Liver (tissue), 8 donors: ENCODE measurements at regions not wholly inside any gene's neighbourhood (a gene's known extent, or its start where the extent isn't known, plus 50 kb on each side); places are given as distances from the start of the nearest gene placed in this dataset.

Experiments used
- DNase-seq: peaks from one replicate; pipeline ENCODE4 v3.0.0-alpha.2; 2017; ENCODE audit warnings: low spot score
- H3K27ac ChIP-seq, 2 donors: one replicate each; pipeline ENCODE4 v1.7.0; 2013; ENCODE audit warnings: inconsistent platforms in 2 of 2, low read length in 2 of 2, control low read depth in 1 of 2, low read depth in 1 of 2, mild to moderate bottlenecking in 1 of 2
- H3K27me3 ChIP-seq, 4 donors: one replicate each; pipeline versions ENCODE4 v1.6.1 to v1.7.0; 2013; ENCODE audit warnings: low read length in 3 of 4, inconsistent platforms in 1 of 4, mild to moderate bottlenecking in 1 of 4, moderate library complexity in 1 of 4; ENCODE audit not compliant: control insufficient read depth in 4 of 4, insufficient read depth in 4 of 4
- H3K36me3 ChIP-seq, 4 donors: one replicate each; pipeline versions ENCODE4 v1.6.1 to v1.7.0; 2013; ENCODE audit warnings: low read length in 3 of 4, mild to moderate bottlenecking in 3 of 4, low read depth in 1 of 4, moderate library complexity in 1 of 4; ENCODE audit not compliant: control insufficient read depth in 4 of 4, insufficient read depth in 3 of 4
- H3K4me1 ChIP-seq, 4 donors: one replicate each; pipeline versions ENCODE4 v1.6.1 to v1.7.0; 2013; ENCODE audit warnings: low read length in 3 of 4, mild to moderate bottlenecking in 3 of 4, moderate library complexity in 1 of 4; ENCODE audit not compliant: control insufficient read depth in 4 of 4, insufficient read depth in 4 of 4
- H3K4me3 ChIP-seq, 3 donors: one replicate each; pipeline versions ENCODE4 v1.6.1 to v1.7.0; 2013; ENCODE audit warnings: low read length in 3 of 3, control low read depth in 1 of 3, low read depth in 1 of 3, mild to moderate bottlenecking in 1 of 3
- H3K9ac ChIP-seq, 2 donors: one replicate each; pipeline ENCODE4 v1.7.0; 2013; ENCODE audit warnings: low read length in 2 of 2, mild to moderate bottlenecking in 2 of 2, moderate library complexity in 2 of 2, control low read depth in 1 of 2, low read depth in 1 of 2
- H3K9me3 ChIP-seq, 4 donors: one replicate each; pipeline versions ENCODE4 v1.6.1 to v1.7.0; 2013; ENCODE audit warnings: low read length in 3 of 4; ENCODE audit not compliant: control insufficient read depth in 4 of 4
- EGR1 ChIP-seq, 2 donors: IDR thresholded peaks; 2 replicates each; pipeline ENCODE4 v1.6.1; 2016 to 2018; ENCODE audit warnings: antibody characterized with exemption in 2 of 2, low read depth in 2 of 2
- FOXA1 ChIP-seq: IDR thresholded peaks from 2 replicates; pipeline ENCODE4 v1.6.1; 2016; ENCODE audit warnings: antibody characterized with exemption
- FOXA2 ChIP-seq: IDR thresholded peaks from 2 replicates; pipeline ENCODE4 v1.6.1; 2016; ENCODE audit warnings: antibody characterized with exemption
- GABPA ChIP-seq, 2 donors: IDR thresholded peaks in 1 of 2; conservative IDR thresholded peaks in 1 of 2; 2 replicates each; pipeline ENCODE4 v1.6.1; 2016; ENCODE audit warnings: antibody characterized with exemption in 2 of 2, mild to moderate bottlenecking in 1 of 2, moderate library complexity in 1 of 2
- HNF4A ChIP-seq, 2 donors: conservative IDR thresholded peaks; 2 replicates each; pipeline ENCODE4 v1.6.1; 2016; ENCODE audit warnings: antibody characterized with exemption in 2 of 2, mild to moderate bottlenecking in 2 of 2
- HNF4G ChIP-seq: IDR thresholded peaks from 2 replicates; pipeline ENCODE4 v1.6.1; 2016; ENCODE audit warnings: antibody characterized with exemption
- JUND ChIP-seq, 2 donors: IDR thresholded peaks; 2 replicates each; pipeline ENCODE4 v1.6.1; 2016; ENCODE audit warnings: antibody characterized with exemption in 2 of 2
- NR2F2 ChIP-seq: IDR thresholded peaks from 2 replicates; pipeline ENCODE4 v1.6.1; 2016; ENCODE audit warnings: antibody characterized with exemption
- RAD21 ChIP-seq, 2 donors: IDR thresholded peaks; 2 replicates each; pipeline ENCODE4 v1.6.1; 2016; ENCODE audit warnings: antibody characterized with exemption in 2 of 2, mild to moderate bottlenecking in 2 of 2
- RXRA ChIP-seq, 2 donors: IDR thresholded peaks; 2 replicates each; pipeline ENCODE4 v1.6.1; 2017 to 2018; ENCODE audit warnings: antibody characterized with exemption in 2 of 2, mild to moderate bottlenecking in 1 of 2
- SP1 ChIP-seq: IDR thresholded peaks from 2 replicates; pipeline ENCODE4 v1.6.1; 2018; ENCODE audit warnings: antibody characterized with exemption, mild to moderate bottlenecking
- TAF1 ChIP-seq: conservative IDR thresholded peaks from 2 replicates; pipeline ENCODE4 v1.6.1; 2016; ENCODE audit warnings: antibody characterized with exemption, mild to moderate bottlenecking
- YY1 ChIP-seq: IDR thresholded peaks from 2 replicates; pipeline ENCODE4 v1.6.1; 2016; ENCODE audit warnings: antibody characterized with exemption, mild to moderate bottlenecking
- WGBS: extraction: QIAGEN DNeasy Blood & Tissue Kit; methylation state at CpG from one replicate; pipeline ENCODE4 v1.1.7; 2013; 5-methylcytosine and 5-hydroxymethylcytosine counted together
- TF ChIP-seq, protein P1 (sequence below): fragments of 150-350 bp; IDR thresholded peaks from 2 replicates; pipeline ENCODE4 v1.5.1; 2017; ENCODE audit warnings: improper control_type of control experiment, low read depth, low read length; ENCODE audit not compliant: missing input control
- TF ChIP-seq, protein P2 (sequence below): IDR thresholded peaks from 2 replicates; pipeline ENCODE4 v1.6.1; 2016; ENCODE audit warnings: antibody characterized with exemption
- TF ChIP-seq, protein P3 (sequence below): IDR thresholded peaks from 2 replicates; pipeline ENCODE4 v1.6.1; 2016; ENCODE audit warnings: antibody characterized with exemption, mild to moderate bottlenecking
- TF ChIP-seq, protein P4 (sequence below): IDR thresholded peaks from 2 replicates; pipeline ENCODE4 v1.6.1; 2016; ENCODE audit warnings: antibody characterized with exemption
- TF ChIP-seq, protein P5 (sequence below): IDR thresholded peaks from 2 replicates; pipeline ENCODE4 v1.6.1; 2016; ENCODE audit warnings: antibody characterized with exemption
- donor health status: healthy.
- donor health status: healthy.
- donor health status: healthy.
- donor health status: healthy.
- donor health status: healthy.

DNA sequence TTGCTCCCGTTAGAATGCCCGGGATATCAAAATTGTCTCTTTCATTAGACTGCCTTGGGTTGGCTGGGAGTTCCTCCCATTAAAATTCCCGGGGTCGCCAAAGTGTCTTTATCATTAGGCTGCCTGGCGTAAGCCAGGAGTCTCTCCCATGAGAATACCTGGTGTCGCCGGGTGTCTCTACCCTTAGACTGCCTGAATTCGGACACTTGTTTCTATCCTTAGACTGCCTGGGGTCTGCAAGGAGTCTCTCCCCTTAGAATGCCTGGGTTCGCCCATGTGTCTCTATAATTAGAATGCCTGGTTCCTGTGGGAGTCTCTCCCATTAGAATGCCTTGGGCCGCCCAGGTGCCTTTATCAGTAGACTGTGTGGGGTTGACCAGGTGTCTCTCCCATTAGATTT lies 1538.2 kb downstream of the UQCRFS1 start:
- no peaks in the 10 kb centered on the region for H3K4me1 ChIP-seq
- no peaks in the 10 kb centered on the region for H3K36me3 ChIP-seq
- H3K9me3 ChIP-seq: peaks cover 0 to 5% (median 2%) of the 10 kb centered on the region in 4 donors
- no peak for DNase-seq
- TF ChIP-seq GABPA (IDR thresholded peaks at IDR 0.05 in 1 of 2, conservative IDR thresholded peaks at IDR 0.05 in 1 of 2) (no peak), JUND (IDR thresholded peaks at IDR 0.05) (no peak), RXRA (IDR thresholded peaks at IDR 0.05) (no peak), TAF1 (no peak)
- TF ChIP-seq, protein P1, sequence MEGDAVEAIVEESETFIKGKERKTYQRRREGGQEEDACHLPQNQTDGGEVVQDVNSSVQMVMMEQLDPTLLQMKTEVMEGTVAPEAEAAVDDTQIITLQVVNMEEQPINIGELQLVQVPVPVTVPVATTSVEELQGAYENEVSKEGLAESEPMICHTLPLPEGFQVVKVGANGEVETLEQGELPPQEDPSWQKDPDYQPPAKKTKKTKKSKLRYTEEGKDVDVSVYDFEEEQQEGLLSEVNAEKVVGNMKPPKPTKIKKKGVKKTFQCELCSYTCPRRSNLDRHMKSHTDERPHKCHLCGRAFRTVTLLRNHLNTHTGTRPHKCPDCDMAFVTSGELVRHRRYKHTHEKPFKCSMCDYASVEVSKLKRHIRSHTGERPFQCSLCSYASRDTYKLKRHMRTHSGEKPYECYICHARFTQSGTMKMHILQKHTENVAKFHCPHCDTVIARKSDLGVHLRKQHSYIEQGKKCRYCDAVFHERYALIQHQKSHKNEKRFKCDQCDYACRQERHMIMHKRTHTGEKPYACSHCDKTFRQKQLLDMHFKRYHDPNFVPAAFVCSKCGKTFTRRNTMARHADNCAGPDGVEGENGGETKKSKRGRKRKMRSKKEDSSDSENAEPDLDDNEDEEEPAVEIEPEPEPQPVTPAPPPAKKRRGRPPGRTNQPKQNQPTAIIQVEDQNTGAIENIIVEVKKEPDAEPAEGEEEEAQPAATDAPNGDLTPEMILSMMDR: no peak
- TF ChIP-seq, protein P2, sequence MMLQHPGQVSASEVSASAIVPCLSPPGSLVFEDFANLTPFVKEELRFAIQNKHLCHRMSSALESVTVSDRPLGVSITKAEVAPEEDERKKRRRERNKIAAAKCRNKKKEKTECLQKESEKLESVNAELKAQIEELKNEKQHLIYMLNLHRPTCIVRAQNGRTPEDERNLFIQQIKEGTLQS: no peak
- TF ChIP-seq, protein P3, sequence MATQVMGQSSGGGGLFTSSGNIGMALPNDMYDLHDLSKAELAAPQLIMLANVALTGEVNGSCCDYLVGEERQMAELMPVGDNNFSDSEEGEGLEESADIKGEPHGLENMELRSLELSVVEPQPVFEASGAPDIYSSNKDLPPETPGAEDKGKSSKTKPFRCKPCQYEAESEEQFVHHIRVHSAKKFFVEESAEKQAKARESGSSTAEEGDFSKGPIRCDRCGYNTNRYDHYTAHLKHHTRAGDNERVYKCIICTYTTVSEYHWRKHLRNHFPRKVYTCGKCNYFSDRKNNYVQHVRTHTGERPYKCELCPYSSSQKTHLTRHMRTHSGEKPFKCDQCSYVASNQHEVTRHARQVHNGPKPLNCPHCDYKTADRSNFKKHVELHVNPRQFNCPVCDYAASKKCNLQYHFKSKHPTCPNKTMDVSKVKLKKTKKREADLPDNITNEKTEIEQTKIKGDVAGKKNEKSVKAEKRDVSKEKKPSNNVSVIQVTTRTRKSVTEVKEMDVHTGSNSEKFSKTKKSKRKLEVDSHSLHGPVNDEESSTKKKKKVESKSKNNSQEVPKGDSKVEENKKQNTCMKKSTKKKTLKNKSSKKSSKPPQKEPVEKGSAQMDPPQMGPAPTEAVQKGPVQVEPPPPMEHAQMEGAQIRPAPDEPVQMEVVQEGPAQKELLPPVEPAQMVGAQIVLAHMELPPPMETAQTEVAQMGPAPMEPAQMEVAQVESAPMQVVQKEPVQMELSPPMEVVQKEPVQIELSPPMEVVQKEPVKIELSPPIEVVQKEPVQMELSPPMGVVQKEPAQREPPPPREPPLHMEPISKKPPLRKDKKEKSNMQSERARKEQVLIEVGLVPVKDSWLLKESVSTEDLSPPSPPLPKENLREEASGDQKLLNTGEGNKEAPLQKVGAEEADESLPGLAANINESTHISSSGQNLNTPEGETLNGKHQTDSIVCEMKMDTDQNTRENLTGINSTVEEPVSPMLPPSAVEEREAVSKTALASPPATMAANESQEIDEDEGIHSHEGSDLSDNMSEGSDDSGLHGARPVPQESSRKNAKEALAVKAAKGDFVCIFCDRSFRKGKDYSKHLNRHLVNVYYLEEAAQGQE: no peak
- no peak overlapping the region for H3K27ac ChIP-seq
- no peaks in the 10 kb centered on the region for H3K27me3 ChIP-seq
- 84% methylated on average over 10 of the region's 10 CpGs for WGBS
- no peak overlapping the region for H3K9ac ChIP-seq
- H3K4me3 ChIP-seq: no peak overlapping the region

DNA sequence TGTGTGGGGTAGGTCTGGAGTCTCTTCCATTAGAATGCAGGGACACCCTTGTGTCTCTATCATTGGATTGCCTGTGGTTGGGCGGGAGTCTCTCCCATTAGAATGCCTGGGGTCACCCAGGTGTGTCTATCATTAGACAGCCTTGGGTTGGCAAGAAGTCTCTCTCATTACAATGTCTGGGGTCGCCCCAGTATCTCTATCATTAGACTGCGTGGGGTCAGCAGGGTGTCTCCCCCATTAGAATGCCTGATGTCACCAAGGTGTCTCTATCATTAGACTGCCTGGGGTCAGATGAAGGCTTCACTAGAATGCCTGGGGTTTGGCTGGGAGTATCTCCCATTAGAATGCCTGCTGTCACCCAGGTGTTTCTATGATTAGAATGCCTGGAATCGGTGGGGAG lies 1539.0 kb downstream of the UQCRFS1 start:
- WGBS: 40% methylated on average over 4 of the region's 4 CpGs
- Histone ChIP-seq H3K36me3 (no peaks in the 10 kb centered on the region), H3K9ac (no peak overlapping the region), H3K27ac (no peak overlapping the region), H3K4me1 (no peaks in the 10 kb centered on the region), H3K4me3 (no peak overlapping the region), H3K27me3 (no peaks in the 10 kb centered on the region), H3K9me3 (peaks cover 0 to 5% (median 1%) of the 10 kb centered on the region in 4 donors)
- TF ChIP-seq EGR1 (IDR thresholded peaks at IDR 0.05; ENCODE audit: low read depth in 2 of 2): no peak
- TF ChIP-seq FOXA2: no peak
- TF ChIP-seq RAD21 (IDR thresholded peaks at IDR 0.05): no peak
- TF ChIP-seq YY1: no peak
- no peak for TF ChIP-seq RXRA (IDR thresholded peaks at IDR 0.05)
- no peak for TF ChIP-seq HNF4G
- TF ChIP-seq, protein P4, sequence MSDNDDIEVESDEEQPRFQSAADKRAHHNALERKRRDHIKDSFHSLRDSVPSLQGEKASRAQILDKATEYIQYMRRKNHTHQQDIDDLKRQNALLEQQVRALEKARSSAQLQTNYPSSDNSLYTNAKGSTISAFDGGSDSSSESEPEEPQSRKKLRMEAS: no peak
- TF ChIP-seq GABPA (IDR thresholded peaks at IDR 0.05 in 1 of 2, conservative IDR thresholded peaks at IDR 0.05 in 1 of 2): no peak
- TF ChIP-seq, protein P3: no peak
- TF ChIP-seq FOXA1: no peak
- no peak for TF ChIP-seq TAF1
- TF ChIP-seq, protein P2: no peak
- TF ChIP-seq, protein P1: no peak
- no peak for TF ChIP-seq NR2F2
- no peak for TF ChIP-seq HNF4A (conservative IDR thresholded peaks at IDR 0.05)
- TF ChIP-seq, protein P5, sequence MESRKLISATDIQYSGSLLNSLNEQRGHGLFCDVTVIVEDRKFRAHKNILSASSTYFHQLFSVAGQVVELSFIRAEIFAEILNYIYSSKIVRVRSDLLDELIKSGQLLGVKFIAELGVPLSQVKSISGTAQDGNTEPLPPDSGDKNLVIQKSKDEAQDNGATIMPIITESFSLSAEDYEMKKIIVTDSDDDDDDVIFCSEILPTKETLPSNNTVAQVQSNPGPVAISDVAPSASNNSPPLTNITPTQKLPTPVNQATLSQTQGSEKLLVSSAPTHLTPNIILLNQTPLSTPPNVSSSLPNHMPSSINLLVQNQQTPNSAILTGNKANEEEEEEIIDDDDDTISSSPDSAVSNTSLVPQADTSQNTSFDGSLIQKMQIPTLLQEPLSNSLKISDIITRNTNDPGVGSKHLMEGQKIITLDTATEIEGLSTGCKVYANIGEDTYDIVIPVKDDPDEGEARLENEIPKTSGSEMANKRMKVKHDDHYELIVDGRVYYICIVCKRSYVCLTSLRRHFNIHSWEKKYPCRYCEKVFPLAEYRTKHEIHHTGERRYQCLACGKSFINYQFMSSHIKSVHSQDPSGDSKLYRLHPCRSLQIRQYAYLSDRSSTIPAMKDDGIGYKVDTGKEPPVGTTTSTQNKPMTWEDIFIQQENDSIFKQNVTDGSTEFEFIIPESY: no peak
- no peak for TF ChIP-seq SP1
- TF ChIP-seq JUND (IDR thresholded peaks at IDR 0.05): no peak
- DNase-seq: peak; percentile 3
